ENCODE measurements at regions not wholly inside any gene's neighbourhood (a gene's known extent, or its start where the extent isn't known, plus 50 kb on each side); places are given as distances from the start of the nearest gene placed in this dataset.

DNA sequence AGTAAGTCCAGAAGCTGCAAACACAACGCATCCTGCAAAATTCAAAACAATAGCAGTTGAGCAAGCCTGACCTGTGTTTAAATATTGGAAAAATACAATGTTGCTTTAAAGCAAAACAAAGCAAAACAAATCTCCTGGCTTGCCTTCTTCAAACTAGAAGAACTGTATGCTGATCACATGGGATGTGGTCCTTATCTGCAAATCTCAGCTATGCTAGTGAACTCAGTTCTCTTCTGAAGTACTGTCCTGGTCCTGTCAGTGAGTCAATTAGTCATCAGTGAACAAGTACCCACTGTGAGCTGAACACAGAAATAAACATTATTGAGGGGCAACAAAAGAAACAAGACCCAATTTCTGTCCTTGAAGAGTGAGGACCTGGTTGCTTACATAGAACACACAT is 522.5 kb downstream of the SMARCA1 start:
- no peaks in the 10 kb centered on the region for H4K20me1 ChIP-seq (ENCODE audit: control insufficient read depth, insufficient read depth, insufficient read length)
- H3K14ac ChIP-seq (ENCODE audit: insufficient read depth, low read length), result no peak overlapping the region
- no peak overlapping the region for H3K27ac ChIP-seq (ENCODE audit: insufficient read length, low read depth, low read length)
- H3K79me1 ChIP-seq (ENCODE audit: insufficient read depth, low read depth, low read length, poor library complexity, severe bottlenecking), result no peaks in the 10 kb centered on the region
- no peak overlapping the region for H3K4me2 ChIP-seq (ENCODE audit: insufficient read depth, insufficient read length, low read length)
- H2AK5ac ChIP-seq (ENCODE audit: insufficient read length, low read length), result no peak overlapping the region
- no peak overlapping the region for H3T11ph ChIP-seq (ENCODE audit: low read length)
- no peak overlapping the region for H2BK20ac ChIP-seq (ENCODE audit: low read depth, low read length, poor library complexity, severe bottlenecking)
- H4K8ac ChIP-seq (replicated peaks; ENCODE audit: insufficient read length, low read depth, low read length), result no peak overlapping the region
- H3K27me3 ChIP-seq (ENCODE audit: insufficient read depth, low read length), result no peaks in the 10 kb centered on the region
- no peak overlapping the region for H4K5ac ChIP-seq (ENCODE audit: insufficient read length, low read depth, low read length)
- no peaks in the 10 kb centered on the region; the same call in 1 of the 2 replicates for H3K4me1 ChIP-seq (ENCODE audit: insufficient read depth, low read length)
- no peak overlapping the region for H3K4me3 Mint-ChIP-seq
- no peaks in the 10 kb centered on the region for H3K23me2 ChIP-seq (ENCODE audit: insufficient read length, low read depth, low read length, poor library complexity, severe bottlenecking)
- no peak for DNase-seq
- H3K27ac Mint-ChIP-seq, result no peak overlapping the region
- no peak overlapping the region for H2BK120ac ChIP-seq (ENCODE audit: low read depth, low read length, poor library complexity, severe bottlenecking)
- TF ChIP-seq, protein P1, sequence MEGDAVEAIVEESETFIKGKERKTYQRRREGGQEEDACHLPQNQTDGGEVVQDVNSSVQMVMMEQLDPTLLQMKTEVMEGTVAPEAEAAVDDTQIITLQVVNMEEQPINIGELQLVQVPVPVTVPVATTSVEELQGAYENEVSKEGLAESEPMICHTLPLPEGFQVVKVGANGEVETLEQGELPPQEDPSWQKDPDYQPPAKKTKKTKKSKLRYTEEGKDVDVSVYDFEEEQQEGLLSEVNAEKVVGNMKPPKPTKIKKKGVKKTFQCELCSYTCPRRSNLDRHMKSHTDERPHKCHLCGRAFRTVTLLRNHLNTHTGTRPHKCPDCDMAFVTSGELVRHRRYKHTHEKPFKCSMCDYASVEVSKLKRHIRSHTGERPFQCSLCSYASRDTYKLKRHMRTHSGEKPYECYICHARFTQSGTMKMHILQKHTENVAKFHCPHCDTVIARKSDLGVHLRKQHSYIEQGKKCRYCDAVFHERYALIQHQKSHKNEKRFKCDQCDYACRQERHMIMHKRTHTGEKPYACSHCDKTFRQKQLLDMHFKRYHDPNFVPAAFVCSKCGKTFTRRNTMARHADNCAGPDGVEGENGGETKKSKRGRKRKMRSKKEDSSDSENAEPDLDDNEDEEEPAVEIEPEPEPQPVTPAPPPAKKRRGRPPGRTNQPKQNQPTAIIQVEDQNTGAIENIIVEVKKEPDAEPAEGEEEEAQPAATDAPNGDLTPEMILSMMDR (conservative IDR thresholded peaks at IDR 0.05), result no peak
- no peak overlapping the region for H2BK15ac ChIP-seq (ENCODE audit: low read depth, low read length)
- no peak overlapping the region for H2BK12ac ChIP-seq (ENCODE audit: insufficient read length, low read depth, low read length)
- H2AFZ ChIP-seq (ENCODE audit: low read length), result no peak overlapping the region
- no peak overlapping the region for H4K91ac ChIP-seq (ENCODE audit: insufficient read length, low read depth, low read length)
- no peaks in the 10 kb centered on the region for H3K9me3 ChIP-seq (ENCODE audit: control insufficient read depth, low read depth, low read length)
- no peak overlapping the region for H3K18ac ChIP-seq (ENCODE audit: insufficient read length, low read depth, low read length)
- H3K4ac ChIP-seq (ENCODE audit: low read depth, low read length), result no peak overlapping the region
- peaks cover 2% of the 10 kb centered on the region in 2 experiments for H3K4me1 Mint-ChIP-seq
- H3K56ac ChIP-seq (ENCODE audit: insufficient read length, low read depth, low read length), result no peak overlapping the region
- no peaks in the 10 kb centered on the region for H3K27me3 Mint-ChIP-seq (ENCODE audit: low read depth)
- WGBS (ENCODE audit: extremely low coverage, insufficient read length, low lambda C conversion rate), result no CpG with 5 or more reads among the region's 1 CpG
- H3K9ac ChIP-seq (ENCODE audit: extremely low read depth, insufficient read length, low read length), result no peak overlapping the region
- no peaks in the 10 kb centered on the region for H3K79me2 ChIP-seq (ENCODE audit: insufficient read depth, low read length)
- H3K36me3 Mint-ChIP-seq (ENCODE audit: insufficient read depth in 1 of 3, low read depth in 3 of 3), result peaks cover 0 to 13% (median 3%) of the 10 kb centered on the region in 3 experiments; a peak in 5 of 7 replicates
- no peak overlapping the region for H3K23ac ChIP-seq (ENCODE audit: insufficient read length, low read depth, low read length)
- H2BK5ac ChIP-seq (ENCODE audit: insufficient read length, low read length), result no peak overlapping the region
- H3K9me3 Mint-ChIP-seq, result peaks cover 3 to 14% of the 10 kb centered on the region in 2 experiments; a peak in 4 of 5 replicates

Measured in H9 (cell line).